Neural progenitor cell (in vitro differentiated cells): ENCODE measurements at regions not wholly inside any gene's neighbourhood (a gene's known extent, or its start where the extent isn't known, plus 50 kb on each side); places are given as distances from the start of the nearest gene placed in this dataset.

Source experiments
- DNase-seq: peaks from one replicate; pipeline ENCODE4 v3.0.0-alpha.2; 2016; ENCODE audit warnings: low spot score
- H2AFZ ChIP-seq: fragments of 200-600 bp; sonication (generic); replicated peaks from 2 replicates; pipeline ENCODE4 v1.6.1; 2016; ENCODE audit warnings: antibody characterized with exemption
- H3F3A ChIP-seq: fragments of 200-600 bp; sonication (generic); 2 replicates; pipeline ENCODE4 v1.6.1; 2016; ENCODE audit warnings: antibody characterized with exemption, low read depth
- H3K27ac ChIP-seq: fragments of 200-600 bp; sonication (generic); 2 replicates; pipeline ENCODE4 v1.5.1; 2016; ENCODE audit warnings: mild to moderate bottlenecking
- H3K27me3 ChIP-seq: fragments of 200-600 bp; sonication (generic); 2 replicates; pipeline ENCODE4 v1.6.1; 2016; ENCODE audit warnings: mild to moderate bottlenecking, moderate library complexity
- H3K36me3 ChIP-seq: fragments of 200-600 bp; sonication (generic); 2 replicates; pipeline ENCODE4 v1.5.1; 2016
- H3K4me1 ChIP-seq: fragments of 200-600 bp; sonication (generic); 2 replicates; pipeline ENCODE4 v1.6.1; 2016; ENCODE audit warnings: mixed run types
- H3K4me2 ChIP-seq: fragments of 200-600 bp; sonication (generic); 2 replicates; pipeline ENCODE4 v1.6.1; 2016
- H3K4me3 ChIP-seq: fragments of 200-600 bp; sonication (generic); 2 replicates; pipeline ENCODE4 v1.5.1; 2016
- H3K79me2 ChIP-seq: fragments of 200-600 bp; sonication (generic); 2 replicates; pipeline ENCODE4 v1.6.1; 2016; ENCODE audit warnings: low read depth
- H3K9ac ChIP-seq: fragments of 200-600 bp; sonication (generic); 2 replicates; pipeline ENCODE4 v1.6.1; 2016
- H3K9me3 ChIP-seq: fragments of 200-600 bp; sonication (generic); 2 replicates; pipeline ENCODE4 v1.5.1; 2016; ENCODE audit warnings: low read depth
- H4K20me1 ChIP-seq: fragments of 200-600 bp; sonication (generic); 2 replicates; pipeline ENCODE4 v1.6.1; 2016; ENCODE audit warnings: low read depth
- H3K27ac Mint-ChIP-seq: 3 replicates; pipeline ENCODE4 v1.8.0; 2021; ENCODE audit warnings: mixed read lengths
- H3K27me3 Mint-ChIP-seq: 2 replicates; pipeline ENCODE4 v1.8.0; 2022; ENCODE audit warnings: low read depth, mild to moderate bottlenecking, inconsistent platforms, moderate library complexity, mixed read lengths; ENCODE audit not compliant: insufficient read depth
- H3K36me3 Mint-ChIP-seq: 3 replicates; pipeline ENCODE4 v1.8.0; 2021; ENCODE audit warnings: mixed read lengths
- H3K4me1 Mint-ChIP-seq: 3 replicates; pipeline ENCODE4 v1.8.0; 2021; ENCODE audit warnings: mixed read lengths
- H3K4me3 Mint-ChIP-seq: 3 replicates; pipeline ENCODE4 v1.8.0; 2021; ENCODE audit warnings: mild to moderate bottlenecking, moderate library complexity, mixed read lengths
- H3K9me3 Mint-ChIP-seq: 3 replicates; pipeline ENCODE4 v1.8.0; 2020; ENCODE audit warnings: mixed read lengths
- CTCF ChIP-seq: fragments of 200-600 bp; sonication (generic); IDR thresholded peaks from 2 replicates; pipeline ENCODE4 v1.5.1; 2017; ENCODE audit warnings: antibody characterized with exemption, mild to moderate bottlenecking
- EZH2 ChIP-seq: fragments of 200-600 bp; sonication (generic); IDR thresholded peaks from 2 replicates; pipeline ENCODE4 v1.6.1; 2017; ENCODE audit warnings: antibody characterized with exemption, mild to moderate bottlenecking, moderate library complexity
- EZH2phosphoT487 ChIP-seq: fragments of 200-600 bp; sonication (generic); IDR thresholded peaks from 2 replicates; pipeline ENCODE4 v1.6.1; 2017; ENCODE audit warnings: antibody characterized with exemption

- no peaks in the 10 kb centered on the region for H3K36me3 ChIP-seq
- H3K79me2 ChIP-seq, result no peaks in the 10 kb centered on the region
- Mint-ChIP-seq H3K4me3 (no peak overlapping the region), H3K27me3 (peaks cover 5% of the 10 kb centered on the region), H3K4me1 (no peaks in the 10 kb centered on the region), H3K27ac (no peak overlapping the region), H3K36me3 (no peaks in the 10 kb centered on the region), H3K9me3 (no peaks in the 10 kb centered on the region)
- H4K20me1 ChIP-seq, result no peaks in the 10 kb centered on the region
- H3K27me3 ChIP-seq, result no peaks in the 10 kb centered on the region
- no peak overlapping the region for H3K9ac ChIP-seq
- H3K4me1 ChIP-seq, result no peaks in the 10 kb centered on the region
- H3K4me3 ChIP-seq, result no peak overlapping the region
- no peak for DNase-seq
- no peaks in the 10 kb centered on the region for H3K9me3 ChIP-seq
- no peak for TF ChIP-seq CTCF
- no peak for TF ChIP-seq EZH2phosphoT487
- TF ChIP-seq EZH2, result no peak
- no peak overlapping the region for H3K4me2 ChIP-seq
- H3F3A ChIP-seq, result no peaks in the 10 kb centered on the region
- no peak overlapping the region for H2AFZ ChIP-seq
- no peak overlapping the region for H3K27ac ChIP-seq
Measured at GRCh38 chr20:40582531-40582930, 106.5 kb downstream of the MAFB start.

- Mint-ChIP-seq H3K4me1 (no peaks in the 10 kb centered on the region), H3K27ac (no peak overlapping the region), H3K27me3 (peaks cover 5% of the 10 kb centered on the region), H3K4me3 (no peak overlapping the region), H3K36me3 (no peaks in the 10 kb centered on the region), H3K9me3 (no peaks in the 10 kb centered on the region)
- Histone ChIP-seq H3K9ac (no peak overlapping the region), H3F3A (no peaks in the 10 kb centered on the region), H3K36me3 (no peaks in the 10 kb centered on the region), H3K4me2 (no peak overlapping the region), H3K27me3 (no peaks in the 10 kb centered on the region), H3K4me3 (no peak overlapping the region), H3K4me1 (no peaks in the 10 kb centered on the region), H3K79me2 (no peaks in the 10 kb centered on the region), H2AFZ (no peak overlapping the region), H4K20me1 (no peaks in the 10 kb centered on the region), H3K27ac (no peak overlapping the region), H3K9me3 (no peaks in the 10 kb centered on the region)
- no peak for DNase-seq
- TF ChIP-seq EZH2phosphoT487 (no peak), CTCF (no peak), EZH2 (no peak)
Measured at GRCh38 chr20:40579701-40580100, 109.3 kb downstream of the MAFB start.

- peaks cover under 1% of the 10 kb centered on the region for H3K9me3 Mint-ChIP-seq
- H2AFZ ChIP-seq, result no peak overlapping the region
- TF ChIP-seq EZH2 (no peak), EZH2phosphoT487 (no peak), CTCF (no peak)
- no peaks in the 10 kb centered on the region for H3K9me3 ChIP-seq
- H3K4me1 ChIP-seq, result no peaks in the 10 kb centered on the region
- H3K4me3 Mint-ChIP-seq, result no peak overlapping the region
- no peak overlapping the region for H3K4me2 ChIP-seq
- no peak overlapping the region for H3K9ac ChIP-seq
- H3F3A ChIP-seq, result no peaks in the 10 kb centered on the region
- no peak overlapping the region for H3K27ac ChIP-seq
- no peak overlapping the region for H3K27ac Mint-ChIP-seq
- H3K27me3 Mint-ChIP-seq, result peaks cover 4% of the 10 kb centered on the region
- no peak overlapping the region for H3K4me3 ChIP-seq
- no peaks in the 10 kb centered on the region for H3K79me2 ChIP-seq
- no peaks in the 10 kb centered on the region for H3K36me3 ChIP-seq
- no peaks in the 10 kb centered on the region for H3K4me1 Mint-ChIP-seq
- H4K20me1 ChIP-seq, result no peaks in the 10 kb centered on the region
- no peak for DNase-seq
- H3K27me3 ChIP-seq, result no peaks in the 10 kb centered on the region
- H3K36me3 Mint-ChIP-seq, result no peaks in the 10 kb centered on the region
Measured at GRCh38 chr20:40578961-40579360, 110.1 kb downstream of the MAFB start.

GRCh38 chr20:40575851-40576250 is 113.2 kb downstream of the MAFB start:
- Histone ChIP-seq H3K4me1 (no peaks in the 10 kb centered on the region), H3K9me3 (no peaks in the 10 kb centered on the region), H2AFZ (no peak overlapping the region), H3K36me3 (no peaks in the 10 kb centered on the region), H3K27me3 (no peaks in the 10 kb centered on the region), H3K4me3 (no peak overlapping the region), H3K27ac (no peak overlapping the region), H3K79me2 (no peaks in the 10 kb centered on the region), H3F3A (no peaks in the 10 kb centered on the region), H4K20me1 (no peaks in the 10 kb centered on the region), H3K9ac (no peak overlapping the region), H3K4me2 (no peak overlapping the region)
- H3K4me1 Mint-ChIP-seq, result no peaks in the 10 kb centered on the region
- DNase-seq, result no peak
- TF ChIP-seq CTCF (no peak), EZH2 (no peak), EZH2phosphoT487 (no peak)
- peaks cover 2% of the 10 kb centered on the region for H3K9me3 Mint-ChIP-seq
- no peaks in the 10 kb centered on the region for H3K36me3 Mint-ChIP-seq
- H3K27me3 Mint-ChIP-seq, result peaks cover 5% of the 10 kb centered on the region
- no peak overlapping the region for H3K4me3 Mint-ChIP-seq
- no peak overlapping the region for H3K27ac Mint-ChIP-seq
